ENCODE measurements at regions not wholly inside any gene's neighbourhood (a gene's known extent, or its start where the extent isn't known, plus 50 kb on each side); places are given as distances from the start of the nearest gene placed in this dataset.

DNA sequence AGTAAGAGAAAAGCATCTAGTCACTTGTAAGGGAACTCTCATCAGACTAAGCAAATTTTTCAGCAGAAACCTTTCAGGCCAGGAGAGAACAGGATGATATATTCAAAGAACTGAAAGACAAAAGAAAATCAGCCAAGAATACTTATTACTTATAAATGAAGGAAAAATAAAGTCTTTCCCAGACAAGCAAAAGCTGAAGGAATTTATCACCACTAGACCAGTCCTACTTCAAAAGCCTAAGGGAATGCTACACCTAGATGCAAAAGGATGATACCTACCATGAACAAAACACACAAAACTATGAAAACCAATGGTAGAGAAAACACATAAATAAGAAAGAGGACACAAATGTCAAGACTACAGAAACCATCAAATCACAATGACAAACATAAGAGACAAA, 126.6 kb upstream of the ABCB5 start:
- H4K8ac ChIP-seq (ENCODE audit: low read depth in 2 of 2, low read length in 2 of 2): no peak overlapping the region
- H3K14ac ChIP-seq (replicated peaks; ENCODE audit: low read depth, low read length): no peak overlapping the region
- no peak overlapping the region for H2AK5ac ChIP-seq (ENCODE audit: low read depth, low read length)
- H3K27me3 ChIP-seq (ENCODE audit: control insufficient read depth, insufficient read depth, low read length): no peaks in the 10 kb centered on the region
- H2BK15ac ChIP-seq (ENCODE audit: low read depth, low read length): no peak overlapping the region
- H4K20me1 ChIP-seq (ENCODE audit: insufficient read depth, low read length): no peaks in the 10 kb centered on the region
- no peaks in the 10 kb centered on the region for H3K36me3 ChIP-seq (ENCODE audit: control insufficient read depth, insufficient read depth, low read length)
- no peak overlapping the region for H3K4me3 ChIP-seq (ENCODE audit: insufficient read depth, low read depth, low read length)
- in situ Hi-C loops (cut with MboI; ENCODE audit: low sequenced_read_pairs) (no loop called here), dilution Hi-C loops (cut with HindIII; ENCODE audit: low sequenced_read_pairs, unreplicated experiment) (no loop called here), intact Hi-C loops (cut with micrococcal nuclease) (no loop called here)
- peaks cover 3% of the 10 kb centered on the region for H3K9me3 ChIP-seq (ENCODE audit: control insufficient read depth, insufficient read depth, low read length)
- H3K79me1 ChIP-seq (ENCODE audit: low read depth in 1 of 2, low read length in 2 of 2): no peaks in the 10 kb centered on the region
- no peaks in the 10 kb centered on the region for H3K4me1 ChIP-seq (ENCODE audit: control insufficient read depth, insufficient read depth, low read length)
- no peak overlapping the region for H2AFZ ChIP-seq (replicated peaks; ENCODE audit: low read length, poor library complexity)
- no peak overlapping the region for H2BK5ac ChIP-seq (ENCODE audit: low read depth, low read length, poor library complexity, severe bottlenecking)
- H4K5ac ChIP-seq (ENCODE audit: low read depth, low read length): no peak overlapping the region
- no peak for TF ChIP-seq CEBPB (IDR thresholded peaks at IDR 0.05; ENCODE audit: low read depth, low read length)
- TF ChIP-seq BHLHE40 (IDR thresholded peaks at IDR 0.05; ENCODE audit: low read depth, low read length): no peak
- TF ChIP-seq, protein P1, sequence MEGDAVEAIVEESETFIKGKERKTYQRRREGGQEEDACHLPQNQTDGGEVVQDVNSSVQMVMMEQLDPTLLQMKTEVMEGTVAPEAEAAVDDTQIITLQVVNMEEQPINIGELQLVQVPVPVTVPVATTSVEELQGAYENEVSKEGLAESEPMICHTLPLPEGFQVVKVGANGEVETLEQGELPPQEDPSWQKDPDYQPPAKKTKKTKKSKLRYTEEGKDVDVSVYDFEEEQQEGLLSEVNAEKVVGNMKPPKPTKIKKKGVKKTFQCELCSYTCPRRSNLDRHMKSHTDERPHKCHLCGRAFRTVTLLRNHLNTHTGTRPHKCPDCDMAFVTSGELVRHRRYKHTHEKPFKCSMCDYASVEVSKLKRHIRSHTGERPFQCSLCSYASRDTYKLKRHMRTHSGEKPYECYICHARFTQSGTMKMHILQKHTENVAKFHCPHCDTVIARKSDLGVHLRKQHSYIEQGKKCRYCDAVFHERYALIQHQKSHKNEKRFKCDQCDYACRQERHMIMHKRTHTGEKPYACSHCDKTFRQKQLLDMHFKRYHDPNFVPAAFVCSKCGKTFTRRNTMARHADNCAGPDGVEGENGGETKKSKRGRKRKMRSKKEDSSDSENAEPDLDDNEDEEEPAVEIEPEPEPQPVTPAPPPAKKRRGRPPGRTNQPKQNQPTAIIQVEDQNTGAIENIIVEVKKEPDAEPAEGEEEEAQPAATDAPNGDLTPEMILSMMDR (conservative IDR thresholded peaks at IDR 0.05; ENCODE audit: low read depth, low read length): no peak
- TF ChIP-seq FOS (IDR thresholded peaks at IDR 0.05; ENCODE audit: low read depth, low read length): no peak
- TF ChIP-seq MAZ (IDR thresholded peaks at IDR 0.05; ENCODE audit: borderline replicate concordance, low read depth, low read length): no peak
- no peak for TF ChIP-seq POLR2A (IDR thresholded peaks at IDR 0.05; ENCODE audit: low read depth, low read length)
- TF ChIP-seq RCOR1 (IDR thresholded peaks at IDR 0.05; ENCODE audit: insufficient replicate concordance, low read length): no peak
- TF ChIP-seq USF2 (IDR thresholded peaks at IDR 0.05; ENCODE audit: low read depth, low read length): no peak
- TF ChIP-seq CHD1 (IDR thresholded peaks at IDR 0.05; ENCODE audit: low read depth, low read length): no peak
- TF ChIP-seq NFE2L2 (IDR thresholded peaks at IDR 0.05; ENCODE audit: low read depth, low read length): no peak
- no peak for TF ChIP-seq RFX5 (IDR thresholded peaks at IDR 0.05; ENCODE audit: low read depth, low read length)
- TF ChIP-seq, protein P2, sequence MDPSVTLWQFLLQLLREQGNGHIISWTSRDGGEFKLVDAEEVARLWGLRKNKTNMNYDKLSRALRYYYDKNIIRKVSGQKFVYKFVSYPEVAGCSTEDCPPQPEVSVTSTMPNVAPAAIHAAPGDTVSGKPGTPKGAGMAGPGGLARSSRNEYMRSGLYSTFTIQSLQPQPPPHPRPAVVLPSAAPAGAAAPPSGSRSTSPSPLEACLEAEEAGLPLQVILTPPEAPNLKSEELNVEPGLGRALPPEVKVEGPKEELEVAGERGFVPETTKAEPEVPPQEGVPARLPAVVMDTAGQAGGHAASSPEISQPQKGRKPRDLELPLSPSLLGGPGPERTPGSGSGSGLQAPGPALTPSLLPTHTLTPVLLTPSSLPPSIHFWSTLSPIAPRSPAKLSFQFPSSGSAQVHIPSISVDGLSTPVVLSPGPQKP (IDR thresholded peaks at IDR 0.05; ENCODE audit: borderline replicate concordance, low read depth, low read length): no peak
- no peak for TF ChIP-seq MXI1 (IDR thresholded peaks at IDR 0.05; ENCODE audit: borderline replicate concordance, low read depth, low read length)
- no peak for TF ChIP-seq MAFK (IDR thresholded peaks at IDR 0.05; ENCODE audit: low read depth, low read length)
- TF ChIP-seq RAD21 (IDR thresholded peaks at IDR 0.05; ENCODE audit: low read length): no peak
- TF ChIP-seq SMC3 (IDR thresholded peaks at IDR 0.05; ENCODE audit: low read depth, low read length): no peak
- H3K9me1 ChIP-seq (ENCODE audit: insufficient read depth, low read length): no peaks in the 10 kb centered on the region
- no peak overlapping the region for H3K56ac ChIP-seq (ENCODE audit: extremely low read depth, insufficient read depth, low read length)
- ATAC-seq (ENCODE audit: low read depth) (no peak), DNase-seq (no peak)
- no TSS peak for BruUV-seq (replicated peaks)
- H2BK120ac ChIP-seq (ENCODE audit: low read depth, low read length): no peak overlapping the region
- no peak overlapping the region for H3K4me2 ChIP-seq (ENCODE audit: low read depth, low read length)
- H2BK20ac ChIP-seq (ENCODE audit: low read depth, low read length): no peak overlapping the region
- H2AK9ac ChIP-seq (replicated peaks; ENCODE audit: low read depth, low read length, poor library complexity): no peak overlapping the region
- H4K91ac ChIP-seq (ENCODE audit: insufficient read depth, low read depth, low read length): no peak overlapping the region
- no peak overlapping the region for H3K23ac ChIP-seq (ENCODE audit: low read depth, low read length)
- no peak overlapping the region for H3K4ac ChIP-seq (ENCODE audit: low read depth, low read length)
- no peak overlapping the region for H3K9ac ChIP-seq (ENCODE audit: low read depth, low read length)
- CTCF ChIA-PET: no interaction called here
- no peak overlapping the region for H3K18ac ChIP-seq (ENCODE audit: low read depth, low read length)
- no peak overlapping the region for H3K27ac ChIP-seq (ENCODE audit: insufficient read depth, low read length)
- POLR2A ChIA-PET (ENCODE audit: unreplicated experiment): no interaction called here
